Uterus (tissue), 2 donors: ENCODE measurements at regions not wholly inside any gene's neighbourhood (a gene's known extent, or its start where the extent isn't known, plus 50 kb on each side); places are given as distances from the start of the nearest gene placed in this dataset.

Experiments used
- POLR2A ChIP-seq, 2 donors: fragments of 450-650 bp; IDR thresholded peaks; one replicate each; pipeline ENCODE4 v1.6.1; 2016; ENCODE audit warnings: antibody characterized with exemption in 2 of 2, mild to moderate bottlenecking in 1 of 2, moderate library complexity in 1 of 2
- TF ChIP-seq, protein P1 (sequence below), 4 experiments: fragments of 200-600 bp in 2 of 4; fragments of 450-650 bp in 2 of 4; sonication (generic) in 2 of 4; IDR thresholded peaks; one replicate each; pipeline ENCODE4 v1.5.1; 2016 to 2019; ENCODE audit warnings: antibody characterized with exemption in 4 of 4, mild to moderate bottlenecking in 2 of 4, moderate library complexity in 1 of 4

DNA sequence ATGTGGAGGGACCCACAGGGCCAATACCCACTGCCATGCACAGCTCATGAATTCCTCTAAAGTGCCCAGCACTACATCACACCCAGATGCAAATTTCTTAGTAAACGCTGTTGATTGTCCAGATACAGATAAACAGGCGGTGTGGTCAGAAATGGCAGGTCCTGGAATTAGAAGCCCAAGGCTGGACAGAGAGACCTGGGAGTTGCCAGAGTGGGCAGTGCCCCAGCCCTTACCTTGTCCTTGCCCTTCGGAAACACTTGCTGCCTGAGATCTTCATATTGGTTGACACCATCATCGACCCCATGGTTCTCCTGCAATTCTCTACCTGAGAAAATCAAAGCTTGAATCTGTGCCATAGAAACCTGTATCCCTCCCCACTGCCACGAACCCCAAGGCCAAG is 149.3 kb upstream of the ETV3 start:
- TF ChIP-seq POLR2A (IDR thresholded peaks at IDR 0.05) = no peak
- TF ChIP-seq, protein P1, sequence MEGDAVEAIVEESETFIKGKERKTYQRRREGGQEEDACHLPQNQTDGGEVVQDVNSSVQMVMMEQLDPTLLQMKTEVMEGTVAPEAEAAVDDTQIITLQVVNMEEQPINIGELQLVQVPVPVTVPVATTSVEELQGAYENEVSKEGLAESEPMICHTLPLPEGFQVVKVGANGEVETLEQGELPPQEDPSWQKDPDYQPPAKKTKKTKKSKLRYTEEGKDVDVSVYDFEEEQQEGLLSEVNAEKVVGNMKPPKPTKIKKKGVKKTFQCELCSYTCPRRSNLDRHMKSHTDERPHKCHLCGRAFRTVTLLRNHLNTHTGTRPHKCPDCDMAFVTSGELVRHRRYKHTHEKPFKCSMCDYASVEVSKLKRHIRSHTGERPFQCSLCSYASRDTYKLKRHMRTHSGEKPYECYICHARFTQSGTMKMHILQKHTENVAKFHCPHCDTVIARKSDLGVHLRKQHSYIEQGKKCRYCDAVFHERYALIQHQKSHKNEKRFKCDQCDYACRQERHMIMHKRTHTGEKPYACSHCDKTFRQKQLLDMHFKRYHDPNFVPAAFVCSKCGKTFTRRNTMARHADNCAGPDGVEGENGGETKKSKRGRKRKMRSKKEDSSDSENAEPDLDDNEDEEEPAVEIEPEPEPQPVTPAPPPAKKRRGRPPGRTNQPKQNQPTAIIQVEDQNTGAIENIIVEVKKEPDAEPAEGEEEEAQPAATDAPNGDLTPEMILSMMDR (IDR thresholded peaks at IDR 0.05) = no peak
